Upper lobe of left lung (tissue), 6 donors: ENCODE measurements at regions not wholly inside any gene's neighbourhood (a gene's known extent, or its start where the extent isn't known, plus 50 kb on each side); places are given as distances from the start of the nearest gene placed in this dataset.

Experiments
- ATAC-seq, 2 donors: fragments of 200-7000 bp; cut with Tn5 transposase; one replicate each; pipeline ENCODE4 v1.9.1; 2022; ENCODE audit warnings: mild to moderate bottlenecking in 2 of 2, moderate library complexity in 2 of 2; ENCODE audit not compliant: low FRiP score in 2 of 2
- DNase-seq, 2 donors: peaks; one replicate each; pipeline ENCODE4 v3.0.0-alpha.2; 2019 to 2020
- H3K27ac ChIP-seq, 4 donors: fragments of 200-600 bp; sonication (generic); one replicate each; pipeline ENCODE4 v1.5.1; 2016 to 2019
- H3K27me3 ChIP-seq, 4 donors: fragments of 200-600 bp; sonication (generic); one replicate each; pipeline ENCODE4 v1.5.1; 2017 to 2019
- H3K36me3 ChIP-seq, 4 donors: fragments of 200-600 bp; sonication (generic); one replicate each; pipeline ENCODE4 v1.5.1; 2016 to 2019
- H3K4me1 ChIP-seq, 4 donors: fragments of 200-600 bp; sonication (generic); one replicate each; pipeline ENCODE4 v1.5.1; 2018 to 2019
- H3K4me3 ChIP-seq, 4 donors: fragments of 200-600 bp; sonication (generic); one replicate each; pipeline ENCODE4 v1.5.1; 2017 to 2019; ENCODE audit warnings: mild to moderate bottlenecking in 2 of 4, moderate library complexity in 1 of 4
- H3K9me3 ChIP-seq, 4 donors: fragments of 200-600 bp; sonication (generic); one replicate each; pipeline ENCODE4 v1.5.1; 2018 to 2019
- EP300 ChIP-seq, 4 donors: sonication (generic); formaldehyde crosslinking; IDR thresholded peaks; one replicate each; pipeline ENCODE4 v1.5.1; 2017; ENCODE audit warnings: antibody characterized with exemption in 4 of 4, control low read depth in 2 of 4
- POLR2A ChIP-seq, 4 donors: fragments of 450-650 bp; IDR thresholded peaks; one replicate each; pipeline ENCODE4 v1.5.1; 2016 to 2017; ENCODE audit warnings: antibody characterized with exemption in 4 of 4, mild to moderate bottlenecking in 2 of 4
- POLR2AphosphoS5 ChIP-seq, 2 donors: sonication (generic); formaldehyde crosslinking; IDR thresholded peaks; one replicate each; pipeline ENCODE4 v1.5.1; 2017; ENCODE audit warnings: antibody characterized with exemption in 2 of 2
- WGBS, 2 donors: methylation state at CpG; one replicate each; pipeline ENCODE4 v1.1.5; 2017 to 2018; 5-methylcytosine and 5-hydroxymethylcytosine counted together
- TF ChIP-seq, protein P1 (sequence below), 6 experiments: fragments of 450-650 bp in 4 of 6; fragments of 200-600 bp in 2 of 6; sonication (generic) in 2 of 6; IDR thresholded peaks; one replicate each; pipeline ENCODE4 v1.5.1; 2016 to 2019; ENCODE audit warnings: antibody characterized with exemption in 6 of 6
- donor health status: DM: no; HTN: no; CAD: no; lungs with moderate emphysema.
- donor health status: DM: no; HTN: yes; CAD: no; lungs with severe emphysema.

DNA sequence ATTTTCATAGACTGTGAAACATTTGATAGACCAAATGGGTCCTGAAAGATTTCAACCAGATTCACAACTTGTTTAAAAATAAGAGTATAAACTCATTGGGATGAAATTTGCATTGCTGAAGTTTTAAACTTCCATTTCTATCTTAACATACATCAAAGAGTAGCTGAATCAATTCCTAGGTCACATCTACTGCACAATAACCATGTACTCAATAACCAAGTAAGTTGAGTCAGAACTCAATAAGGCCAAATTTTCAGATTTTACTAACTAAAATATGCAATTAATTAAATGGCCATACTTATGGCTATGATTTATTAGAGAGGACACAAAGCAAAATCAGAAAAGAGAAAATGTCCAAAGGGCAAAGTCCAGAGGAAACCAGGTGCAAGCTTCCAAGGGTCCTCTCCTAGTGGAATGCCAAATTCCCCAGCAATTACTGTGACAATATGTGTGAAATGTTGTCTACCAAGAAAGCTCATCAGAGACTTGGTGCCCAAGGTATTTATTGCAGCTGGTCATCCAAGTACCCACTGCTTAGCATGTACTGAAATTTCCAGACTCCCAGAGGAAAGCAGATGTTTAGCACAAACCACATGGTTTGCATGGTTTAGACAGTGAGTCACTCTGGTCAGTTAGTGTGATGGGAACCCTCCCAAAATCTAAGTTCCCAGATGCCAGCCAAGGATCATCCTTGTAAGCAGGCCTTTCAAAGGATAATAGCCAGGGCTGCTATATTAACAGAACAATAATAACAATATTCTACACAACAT is 238.9 kb downstream of the IPMK start:
- Histone ChIP-seq H3K4me3 (no peak overlapping the region), H3K9me3 (no peaks in the 10 kb centered on the region), H3K4me1 (no peaks in the 10 kb centered on the region), H3K27me3 (no peaks in the 10 kb centered on the region), H3K36me3 (no peaks in the 10 kb centered on the region), H3K27ac (no peak overlapping the region)
- TF ChIP-seq, protein P1, sequence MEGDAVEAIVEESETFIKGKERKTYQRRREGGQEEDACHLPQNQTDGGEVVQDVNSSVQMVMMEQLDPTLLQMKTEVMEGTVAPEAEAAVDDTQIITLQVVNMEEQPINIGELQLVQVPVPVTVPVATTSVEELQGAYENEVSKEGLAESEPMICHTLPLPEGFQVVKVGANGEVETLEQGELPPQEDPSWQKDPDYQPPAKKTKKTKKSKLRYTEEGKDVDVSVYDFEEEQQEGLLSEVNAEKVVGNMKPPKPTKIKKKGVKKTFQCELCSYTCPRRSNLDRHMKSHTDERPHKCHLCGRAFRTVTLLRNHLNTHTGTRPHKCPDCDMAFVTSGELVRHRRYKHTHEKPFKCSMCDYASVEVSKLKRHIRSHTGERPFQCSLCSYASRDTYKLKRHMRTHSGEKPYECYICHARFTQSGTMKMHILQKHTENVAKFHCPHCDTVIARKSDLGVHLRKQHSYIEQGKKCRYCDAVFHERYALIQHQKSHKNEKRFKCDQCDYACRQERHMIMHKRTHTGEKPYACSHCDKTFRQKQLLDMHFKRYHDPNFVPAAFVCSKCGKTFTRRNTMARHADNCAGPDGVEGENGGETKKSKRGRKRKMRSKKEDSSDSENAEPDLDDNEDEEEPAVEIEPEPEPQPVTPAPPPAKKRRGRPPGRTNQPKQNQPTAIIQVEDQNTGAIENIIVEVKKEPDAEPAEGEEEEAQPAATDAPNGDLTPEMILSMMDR (IDR thresholded peaks at IDR 0.05): no peak
- no peak for TF ChIP-seq POLR2A (IDR thresholded peaks at IDR 0.05)
- no peak for TF ChIP-seq EP300 (IDR thresholded peaks at IDR 0.05)
- no peak for TF ChIP-seq POLR2AphosphoS5 (IDR thresholded peaks at IDR 0.05)
- ATAC-seq (peak in 1 of 2 donors; percentile 83), DNase-seq (no peak)

DNA sequence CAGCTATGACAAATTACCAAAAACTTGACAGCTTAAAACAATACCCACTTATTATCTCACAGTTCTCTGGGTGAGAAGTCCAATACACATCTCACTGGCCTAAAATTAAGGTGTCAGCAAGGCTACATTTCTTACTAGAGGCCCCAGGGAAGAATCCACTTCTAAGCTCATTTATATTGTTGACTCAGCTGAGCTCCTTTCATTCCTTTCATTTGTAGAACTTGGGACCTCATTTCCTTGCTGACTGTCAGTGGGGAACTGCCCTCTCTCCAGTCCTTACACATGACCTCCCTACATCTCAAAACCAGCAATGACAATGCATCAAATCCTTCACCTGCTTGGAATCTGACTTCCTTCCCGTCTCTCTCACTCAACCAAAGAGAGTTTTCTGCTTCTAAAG is 240.3 kb downstream of the IPMK start:
- DNase-seq: no peak
- Histone ChIP-seq H3K27ac (no peak overlapping the region), H3K27me3 (no peaks in the 10 kb centered on the region), H3K36me3 (no peaks in the 10 kb centered on the region), H3K9me3 (no peaks in the 10 kb centered on the region), H3K4me3 (no peak overlapping the region), H3K4me1 (no peaks in the 10 kb centered on the region)
- WGBS, 2 donors: 78 to 83% methylated on average over 1 of the region's 1 CpG
- TF ChIP-seq POLR2A (IDR thresholded peaks at IDR 0.05) (no peak), POLR2AphosphoS5 (IDR thresholded peaks at IDR 0.05) (no peak)
- ATAC-seq: no peak

DNA sequence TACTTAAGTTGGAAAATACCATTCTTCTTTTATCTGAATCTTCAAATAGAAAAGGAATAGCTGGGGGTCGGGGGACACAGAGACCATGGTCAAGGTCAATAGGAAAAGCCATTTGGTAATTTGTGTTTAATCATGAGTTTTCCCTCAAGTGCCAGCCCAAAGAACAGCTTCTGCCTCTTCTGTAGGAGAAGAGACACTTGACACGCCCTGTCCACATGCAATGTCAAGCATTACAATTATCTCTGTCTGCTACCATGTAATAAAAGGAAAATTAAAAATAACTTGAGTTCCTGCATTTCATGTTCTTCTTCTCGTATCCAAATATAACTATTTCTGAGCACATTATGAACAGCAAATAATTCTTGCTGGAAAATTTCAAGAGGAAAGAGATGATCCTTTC is 241.7 kb downstream of the IPMK start:
- Histone ChIP-seq H3K9me3 (no peaks in the 10 kb centered on the region), H3K4me1 (no peaks in the 10 kb centered on the region), H3K36me3 (no peaks in the 10 kb centered on the region), H3K27me3 (no peaks in the 10 kb centered on the region), H3K4me3 (no peak overlapping the region), H3K27ac (no peak overlapping the region)
- ATAC-seq (no peak), DNase-seq (no peak)
- no peak for TF ChIP-seq EP300 (IDR thresholded peaks at IDR 0.05)
- TF ChIP-seq, protein P1 (IDR thresholded peaks at IDR 0.05): no peak
- TF ChIP-seq POLR2AphosphoS5 (IDR thresholded peaks at IDR 0.05): no peak
- no peak for TF ChIP-seq POLR2A (IDR thresholded peaks at IDR 0.05)
- 65 to 74% methylated on average over 3 of the region's 3 CpGs for WGBS, 2 donors

DNA sequence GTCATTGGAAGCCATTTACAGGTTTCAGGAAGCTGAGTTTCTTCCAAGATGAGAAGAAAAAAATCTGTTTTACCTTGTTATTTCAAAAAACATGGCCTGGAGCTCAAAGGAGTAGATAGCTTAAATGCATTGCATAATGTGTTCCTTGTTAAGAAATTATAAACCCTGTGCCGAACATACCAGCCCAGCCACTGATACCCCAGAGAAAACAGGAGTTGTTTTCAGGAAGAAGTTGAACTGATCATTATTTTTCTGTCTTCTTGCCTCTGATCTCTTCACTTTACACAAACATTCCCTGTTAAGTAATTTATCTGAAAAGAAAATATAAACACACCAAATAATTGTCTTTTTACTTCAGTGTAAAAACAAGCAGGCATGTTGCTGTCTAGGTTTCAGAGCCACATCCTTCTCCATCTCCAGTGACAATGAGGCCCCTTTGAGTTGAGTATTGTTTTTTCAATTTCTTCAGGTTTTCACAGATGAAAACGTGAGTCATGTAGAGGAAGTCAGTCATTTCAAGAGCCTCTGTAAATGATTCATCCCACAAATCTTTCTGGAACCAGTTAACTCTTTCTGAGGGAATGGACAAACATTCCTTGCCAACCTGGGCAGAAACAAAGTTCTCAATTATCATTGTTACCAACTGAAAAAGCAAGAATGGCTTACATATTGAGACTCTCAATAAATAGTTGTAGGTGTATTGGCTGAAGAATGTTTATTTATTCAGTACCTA is 244.2 kb downstream of the IPMK start:
- DNase-seq (no peak), ATAC-seq (no peak)
- WGBS, 2 donors: 0 to 9% methylated on average over 2 of the region's 2 CpGs
- TF ChIP-seq EP300 (IDR thresholded peaks at IDR 0.05): no peak
- no peak for TF ChIP-seq POLR2A (IDR thresholded peaks at IDR 0.05)
- TF ChIP-seq, protein P1 (IDR thresholded peaks at IDR 0.05): no peak
- no peak for TF ChIP-seq POLR2AphosphoS5 (IDR thresholded peaks at IDR 0.05)
- Histone ChIP-seq H3K27ac (no peak overlapping the region), H3K36me3 (no peaks in the 10 kb centered on the region), H3K27me3 (no peaks in the 10 kb centered on the region), H3K4me3 (no peak overlapping the region), H3K4me1 (no peaks in the 10 kb centered on the region), H3K9me3 (no peaks in the 10 kb centered on the region)

DNA sequence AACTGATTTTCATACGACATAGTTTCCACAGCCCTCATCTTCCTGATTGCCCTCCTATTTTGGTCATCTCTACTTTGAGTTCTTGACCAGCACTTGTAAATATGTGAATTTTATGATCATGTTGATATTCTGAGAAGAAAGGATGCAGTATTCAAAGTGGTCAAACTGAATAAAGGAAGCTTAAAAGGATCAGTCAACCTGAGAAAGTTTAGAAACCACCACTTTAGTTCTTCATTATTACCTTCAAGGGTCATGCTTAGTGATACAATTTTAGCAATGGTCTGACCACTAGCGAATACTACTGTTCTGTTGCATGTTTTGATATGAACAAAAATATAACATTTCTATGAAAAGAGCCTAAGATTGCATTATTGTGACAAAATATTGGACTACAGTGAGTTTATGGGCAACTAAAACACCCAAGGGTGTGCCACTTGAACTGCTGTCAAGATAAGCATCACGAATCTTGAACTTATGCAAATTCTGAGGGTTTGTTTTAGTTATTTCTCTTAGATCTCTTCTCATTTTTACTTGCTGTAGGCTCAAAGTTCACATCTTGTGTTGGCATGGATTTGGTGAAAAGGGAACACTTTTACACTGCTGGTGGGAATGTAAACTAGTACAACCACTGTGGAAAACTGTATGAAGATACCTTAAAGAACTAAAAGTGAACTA is 247.7 kb downstream of the IPMK start:
- DNase-seq: no peak
- Histone ChIP-seq H3K27ac (no peak overlapping the region), H3K9me3 (no peaks in the 10 kb centered on the region), H3K36me3 (no peaks in the 10 kb centered on the region), H3K27me3 (no peaks in the 10 kb centered on the region), H3K4me1 (no peaks in the 10 kb centered on the region), H3K4me3 (no peak overlapping the region)
- ATAC-seq: no peak
- 78 to 86% methylated on average over 3 of the region's 3 CpGs for WGBS, 2 donors
- TF ChIP-seq, protein P1 (IDR thresholded peaks at IDR 0.05): no peak
- TF ChIP-seq EP300 (IDR thresholded peaks at IDR 0.05): no peak
- no peak for TF ChIP-seq POLR2AphosphoS5 (IDR thresholded peaks at IDR 0.05)
- no peak for TF ChIP-seq POLR2A (IDR thresholded peaks at IDR 0.05)
